ENCODE measurements at regions not wholly inside any gene's neighbourhood (a gene's known extent, or its start where the extent isn't known, plus 50 kb on each side); places are given as distances from the start of the nearest gene placed in this dataset.

DNA sequence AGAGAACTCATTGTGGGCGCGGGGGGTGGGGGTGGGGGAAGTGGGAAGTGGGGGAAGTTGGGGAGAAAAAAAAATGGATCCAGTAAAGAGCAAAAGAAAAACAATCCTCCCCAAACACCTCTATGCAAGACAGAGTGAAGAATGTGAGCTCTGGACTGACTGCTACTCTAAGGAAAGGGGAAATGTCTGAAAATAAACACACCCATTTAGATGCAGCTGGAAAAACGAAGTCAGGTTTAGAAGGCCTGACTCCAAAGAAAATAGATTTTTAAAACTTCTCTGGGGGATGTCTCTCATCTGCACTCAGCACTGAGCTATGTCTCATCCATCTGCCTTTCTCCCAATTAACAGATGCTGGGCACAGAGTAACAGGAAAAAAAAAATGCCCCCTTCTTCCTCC, 904.4 kb downstream of the GALC start:
- Histone ChIP-seq H3K9me3 (ENCODE audit: low read length) (no peaks in the 10 kb centered on the region), H3K79me2 (ENCODE audit: insufficient read depth, low read length) (no peaks in the 10 kb centered on the region), H2AFZ (ENCODE audit: low read length) (no peak overlapping the region), H4K20me1 (ENCODE audit: insufficient read depth, low read length) (no peaks in the 10 kb centered on the region), H3K27me3 (ENCODE audit: control insufficient read depth in 1 of 2, insufficient read depth in 2 of 2, low read length in 2 of 2) (no peaks in the 10 kb centered on the region), H3K4me2 (ENCODE audit: low read depth, low read length) (no peak overlapping the region), H3K4me3 (replicated peaks in 1 of 3; ENCODE audit: insufficient read depth in 1 of 3, low read depth in 2 of 3, low read length in 3 of 3) (no peak overlapping the region), H3K9ac (ENCODE audit: insufficient read depth, low read depth, low read length) (no peak overlapping the region), H3K36me3 (replicated peaks in 1 of 2; ENCODE audit: control insufficient read depth in 1 of 2, insufficient read depth in 2 of 2, low read length in 2 of 2) (no peaks in the 10 kb centered on the region), H3K27ac (ENCODE audit: extremely low read length, insufficient read depth, low read length) (no peak overlapping the region), H3K4me1 (ENCODE audit: insufficient read depth, low read length) (no peaks in the 10 kb centered on the region)
- POLR2A ChIA-PET: no interaction called here
- no TSS peak for BruUV-seq (replicated peaks)
- intact Hi-C loops (cut with micrococcal nuclease; ENCODE audit: unreplicated experiment): no loop called here
- WGBS (ENCODE audit: low lambda C conversion rate): 4% methylated on average over 3 of the region's 3 CpGs
- TF ChIP-seq RBM22 (optimal IDR thresholded peaks at IDR 0.05; ENCODE audit: low read length): no peak
- no peak for TF ChIP-seq JUND (CRISPR knock-in tag; IDR thresholded peaks at IDR 0.05)
- no peak for TF ChIP-seq ZMYM2 (CRISPR knock-in tag; IDR thresholded peaks at IDR 0.05)
- no peak for TF ChIP-seq XBP1 (CRISPR knock-in tag; IDR thresholded peaks at IDR 0.05)
- TF ChIP-seq, protein P1, sequence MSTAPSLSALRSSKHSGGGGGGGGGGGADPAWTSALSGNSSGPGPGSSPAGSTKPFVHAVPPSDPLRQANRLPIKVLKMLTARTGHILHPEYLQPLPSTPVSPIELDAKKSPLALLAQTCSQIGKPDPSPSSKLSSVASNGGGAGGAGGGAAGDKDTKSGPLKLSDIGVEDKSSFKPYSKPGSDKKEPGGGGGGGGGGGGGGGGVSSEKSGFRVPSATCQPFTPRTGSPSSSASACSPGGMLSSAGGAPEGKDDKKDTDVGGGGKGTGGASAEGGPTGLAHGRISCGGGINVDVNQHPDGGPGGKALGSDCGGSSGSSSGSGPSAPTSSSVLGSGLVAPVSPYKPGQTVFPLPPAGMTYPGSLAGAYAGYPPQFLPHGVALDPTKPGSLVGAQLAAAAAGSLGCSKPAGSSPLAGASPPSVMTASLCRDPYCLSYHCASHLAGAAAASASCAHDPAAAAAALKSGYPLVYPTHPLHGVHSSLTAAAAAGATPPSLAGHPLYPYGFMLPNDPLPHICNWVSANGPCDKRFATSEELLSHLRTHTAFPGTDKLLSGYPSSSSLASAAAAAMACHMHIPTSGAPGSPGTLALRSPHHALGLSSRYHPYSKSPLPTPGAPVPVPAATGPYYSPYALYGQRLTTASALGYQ (CRISPR knock-in tag; IDR thresholded peaks at IDR 0.05): no peak
- TF ChIP-seq ZSCAN30 (CRISPR knock-in tag; IDR thresholded peaks at IDR 0.05): no peak
- no peak for TF ChIP-seq MYNN (CRISPR knock-in tag; IDR thresholded peaks at IDR 0.05; ENCODE audit: low read depth)
- no peak for TF ChIP-seq TMF1 (CRISPR knock-in tag; IDR thresholded peaks at IDR 0.05; ENCODE audit: low read depth)
- no peak for ATAC-seq
- no peak for DNase-seq (ENCODE audit: low spot score)
- no peak for FAIRE-seq
- CTCF ChIA-PET (ENCODE audit: low intra/inter-chr PET ratio, low total read pairs): no interaction called here
- in situ Hi-C loops (cut with HindIII; ENCODE audit: extremely low pct_ligation_motif_present, low pct_unique_long_range_greater_than_20kb): no loop called here

DNA sequence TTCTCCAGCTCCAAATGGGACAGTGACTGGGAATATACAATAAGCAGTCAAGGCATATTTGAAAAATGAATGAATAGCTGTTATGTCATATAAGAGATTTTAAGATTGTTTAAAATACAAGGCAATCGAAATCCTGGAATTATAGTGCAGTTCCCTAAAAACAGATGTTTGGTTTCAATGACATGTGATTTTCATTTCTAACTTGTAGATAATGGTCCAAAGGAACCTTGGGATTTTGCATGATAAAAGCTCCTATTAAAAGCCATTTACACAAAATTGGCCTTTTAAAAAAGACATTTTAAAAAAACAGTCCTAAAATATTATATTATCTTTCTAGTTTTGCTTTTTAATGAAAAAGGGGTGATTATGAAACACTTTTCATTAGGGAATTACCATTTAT, 905.1 kb downstream of the GALC start:
- DNase-seq (ENCODE audit: low spot score) (no peak), FAIRE-seq (no peak), ATAC-seq (no peak)
- H4K20me1 ChIP-seq (ENCODE audit: insufficient read depth, low read length): no peaks in the 10 kb centered on the region
- no peak overlapping the region for H3K4me3 ChIP-seq (replicated peaks in 1 of 3; ENCODE audit: insufficient read depth in 1 of 3, low read depth in 2 of 3, low read length in 3 of 3)
- H3K9ac ChIP-seq (ENCODE audit: insufficient read depth, low read depth, low read length): no peak overlapping the region
- no peaks in the 10 kb centered on the region for H3K79me2 ChIP-seq (ENCODE audit: insufficient read depth, low read length)
- no peak overlapping the region for H3K4me2 ChIP-seq (ENCODE audit: low read depth, low read length)
- H3K27me3 ChIP-seq (ENCODE audit: control insufficient read depth in 1 of 2, insufficient read depth in 2 of 2, low read length in 2 of 2): no peaks in the 10 kb centered on the region
- in situ Hi-C loops (cut with HindIII; ENCODE audit: extremely low pct_ligation_motif_present, low pct_unique_long_range_greater_than_20kb): no loop called here
- ChIA-PET POLR2A (no interaction called here), CTCF (ENCODE audit: low intra/inter-chr PET ratio, low total read pairs) (no interaction called here)
- H3K27ac ChIP-seq (ENCODE audit: extremely low read length, insufficient read depth, low read length): no peak overlapping the region
- no peak for TF ChIP-seq MLLT10 (CRISPR knock-in tag; IDR thresholded peaks at IDR 0.05)
- TF ChIP-seq ZNF780A (CRISPR knock-in tag; IDR thresholded peaks at IDR 0.05): no peak
- H3K9me3 ChIP-seq (ENCODE audit: low read length): no peaks in the 10 kb centered on the region
- H2AFZ ChIP-seq (ENCODE audit: low read length): no peak overlapping the region
- no peaks in the 10 kb centered on the region for H3K36me3 ChIP-seq (replicated peaks in 1 of 2; ENCODE audit: control insufficient read depth in 1 of 2, insufficient read depth in 2 of 2, low read length in 2 of 2)
- no TSS peak for BruUV-seq (replicated peaks)
- no peaks in the 10 kb centered on the region for H3K4me1 ChIP-seq (ENCODE audit: insufficient read depth, low read length)
- intact Hi-C loops (cut with micrococcal nuclease; ENCODE audit: unreplicated experiment): no loop called here
- 7% methylated on average over 1 of the region's 1 CpG for WGBS (ENCODE audit: low lambda C conversion rate)
